Astrocyte (in vitro differentiated cells and primary cell): ENCODE measurements at regions not wholly inside any gene's neighbourhood (a gene's known extent, or its start where the extent isn't known, plus 50 kb on each side); places are given as distances from the start of the nearest gene placed in this dataset.

Experiments
- DNase-seq: peaks from one replicate; pipeline ENCODE4 v3.0.0-alpha.2; 2010; ENCODE audit warnings: low read depth
- FAIRE-seq: peaks from 2 replicates; lab custom pipeline; 2011; peaks lifted over from hg19 to GRCh38; lab: Jason Lieb, UNC
- H2AFZ ChIP-seq: 2 replicates; pipeline ENCODE4 v1.6.0; 2012; ENCODE audit warnings: low read depth, low read length, inconsistent platforms
- H3K27ac ChIP-seq: 2 replicates; pipeline ENCODE4 v1.5.1; 2011; ENCODE audit warnings: low read depth, low read length, inconsistent platforms
- H3K27me3 ChIP-seq: 2 replicates; pipeline ENCODE4 v1.6.0; 2011; ENCODE audit warnings: low read length, inconsistent platforms; ENCODE audit not compliant: insufficient read depth
- H3K36me3 ChIP-seq: 2 replicates; pipeline ENCODE4 v1.5.1; 2011; ENCODE audit warnings: low read length, inconsistent platforms; ENCODE audit not compliant: insufficient read depth
- H3K4me1 ChIP-seq: 2 replicates; pipeline ENCODE4 v1.5.1; 2011; ENCODE audit warnings: low read length, inconsistent platforms; ENCODE audit not compliant: insufficient read depth
- H3K4me2 ChIP-seq: 2 replicates; pipeline ENCODE4 v1.6.0; 2012; ENCODE audit warnings: low read length, inconsistent platforms
- H3K4me3 ChIP-seq: 2 replicates; pipeline ENCODE4 v1.5.1; 2011; ENCODE audit warnings: low read depth, mild to moderate bottlenecking, low read length, inconsistent platforms; ENCODE audit not compliant: insufficient read depth
- H3K79me2 ChIP-seq: 2 replicates; pipeline ENCODE4 v1.6.0; 2012; ENCODE audit warnings: mild to moderate bottlenecking, low read length, inconsistent platforms; ENCODE audit not compliant: insufficient read depth
- H3K9ac ChIP-seq: 2 replicates; pipeline ENCODE4 v1.6.0; 2012; ENCODE audit warnings: mild to moderate bottlenecking, low read length, inconsistent platforms
- H3K9me3 ChIP-seq: 2 replicates; pipeline ENCODE4 v1.5.1; 2012; ENCODE audit warnings: low read depth, mild to moderate bottlenecking, low read length, inconsistent platforms; ENCODE audit not compliant: insufficient read depth
- H4K20me1 ChIP-seq: 2 replicates; pipeline ENCODE4 v1.6.0; 2012; ENCODE audit warnings: low read length, inconsistent platforms; ENCODE audit not compliant: insufficient read depth
- H3K27ac Mint-ChIP-seq: one replicate; pipeline ENCODE4 v1.8.0; 2021; ENCODE audit warnings: mild to moderate bottlenecking, mixed read lengths; ENCODE audit not compliant: unreplicated experiment
- H3K27me3 Mint-ChIP-seq: one replicate; pipeline ENCODE4 v1.8.0; 2021; ENCODE audit warnings: low read depth, mixed read lengths; ENCODE audit not compliant: unreplicated experiment
- H3K36me3 Mint-ChIP-seq: one replicate; pipeline ENCODE4 v1.8.0; 2021; ENCODE audit warnings: low read depth, mixed read lengths; ENCODE audit not compliant: unreplicated experiment
- H3K4me1 Mint-ChIP-seq: one replicate; pipeline ENCODE4 v1.8.0; 2021; ENCODE audit warnings: low read depth, mixed read lengths; ENCODE audit not compliant: unreplicated experiment
- H3K4me3 Mint-ChIP-seq: one replicate; pipeline ENCODE4 v1.8.0; 2021; ENCODE audit warnings: mild to moderate bottlenecking, moderate library complexity, mixed read lengths; ENCODE audit not compliant: unreplicated experiment
- H3K9me3 Mint-ChIP-seq: one replicate; pipeline ENCODE4 v1.8.0; 2021; ENCODE audit warnings: mild to moderate bottlenecking, mixed read lengths; ENCODE audit not compliant: unreplicated experiment
- EZH2 ChIP-seq: IDR thresholded peaks from 2 replicates; pipeline ENCODE4 v1.6.1; 2012; ENCODE audit warnings: mild to moderate bottlenecking, low read length, inconsistent platforms; ENCODE audit not compliant: insufficient read depth
- TF ChIP-seq, protein P1 (sequence below): IDR thresholded peaks from 2 replicates; pipeline ENCODE4 v1.5.1; 2011; ENCODE audit warnings: low read depth, mild to moderate bottlenecking, inconsistent platforms, low read length, moderate library complexity; ENCODE audit not compliant: insufficient read depth

GRCh38 chr11:131281316-131281715 is 89.1 kb upstream of the NTM start:
- FAIRE-seq (no peak), DNase-seq (no peak)
- no peaks in the 10 kb centered on the region for H3K79me2 ChIP-seq
- no peaks in the 10 kb centered on the region for H3K4me1 ChIP-seq
- no peaks in the 10 kb centered on the region for H4K20me1 ChIP-seq
- Mint-ChIP-seq H3K27ac (no peak overlapping the region), H3K9me3 (no peaks in the 10 kb centered on the region), H3K4me3 (no peak overlapping the region), H3K4me1 (peaks cover 11% of the 10 kb centered on the region), H3K27me3 (peaks cover 13% of the 10 kb centered on the region), H3K36me3 (peaks cover 2% of the 10 kb centered on the region)
- no peak for TF ChIP-seq EZH2
- TF ChIP-seq, protein P1, sequence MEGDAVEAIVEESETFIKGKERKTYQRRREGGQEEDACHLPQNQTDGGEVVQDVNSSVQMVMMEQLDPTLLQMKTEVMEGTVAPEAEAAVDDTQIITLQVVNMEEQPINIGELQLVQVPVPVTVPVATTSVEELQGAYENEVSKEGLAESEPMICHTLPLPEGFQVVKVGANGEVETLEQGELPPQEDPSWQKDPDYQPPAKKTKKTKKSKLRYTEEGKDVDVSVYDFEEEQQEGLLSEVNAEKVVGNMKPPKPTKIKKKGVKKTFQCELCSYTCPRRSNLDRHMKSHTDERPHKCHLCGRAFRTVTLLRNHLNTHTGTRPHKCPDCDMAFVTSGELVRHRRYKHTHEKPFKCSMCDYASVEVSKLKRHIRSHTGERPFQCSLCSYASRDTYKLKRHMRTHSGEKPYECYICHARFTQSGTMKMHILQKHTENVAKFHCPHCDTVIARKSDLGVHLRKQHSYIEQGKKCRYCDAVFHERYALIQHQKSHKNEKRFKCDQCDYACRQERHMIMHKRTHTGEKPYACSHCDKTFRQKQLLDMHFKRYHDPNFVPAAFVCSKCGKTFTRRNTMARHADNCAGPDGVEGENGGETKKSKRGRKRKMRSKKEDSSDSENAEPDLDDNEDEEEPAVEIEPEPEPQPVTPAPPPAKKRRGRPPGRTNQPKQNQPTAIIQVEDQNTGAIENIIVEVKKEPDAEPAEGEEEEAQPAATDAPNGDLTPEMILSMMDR, result no peak
- H3K4me3 ChIP-seq, result no peak overlapping the region
- H3K9me3 ChIP-seq, result no peaks in the 10 kb centered on the region
- H3K27me3 ChIP-seq, result peaks cover 3% of the 10 kb centered on the region
- no peak overlapping the region for H2AFZ ChIP-seq
- H3K36me3 ChIP-seq, result no peaks in the 10 kb centered on the region
- no peak overlapping the region for H3K27ac ChIP-seq
- H3K4me2 ChIP-seq, result no peak overlapping the region
- H3K9ac ChIP-seq, result no peak overlapping the region

DNA sequence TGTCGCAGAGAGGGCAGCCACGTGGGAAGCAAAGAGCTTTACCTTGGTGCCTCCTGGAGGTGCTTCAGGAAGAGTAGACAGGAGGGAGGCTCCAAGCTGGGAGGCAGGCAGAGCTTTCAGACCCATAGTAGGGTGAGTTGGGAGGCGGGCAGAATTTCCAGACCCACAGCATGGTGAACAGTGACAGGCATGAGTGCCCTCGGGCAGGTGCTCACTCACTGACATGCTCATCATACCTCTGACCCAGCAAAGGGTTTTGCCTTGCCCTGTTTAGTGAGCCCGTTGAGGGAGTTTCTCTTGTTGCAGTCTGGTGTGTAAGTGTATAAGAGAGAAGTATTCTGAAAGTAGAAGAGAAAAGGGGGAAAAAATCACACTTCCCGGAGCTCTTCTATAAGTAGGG is 86.4 kb upstream of the NTM start:
- no peaks in the 10 kb centered on the region for H3K79me2 ChIP-seq
- FAIRE-seq (no peak), DNase-seq (no peak)
- Mint-ChIP-seq H3K9me3 (no peaks in the 10 kb centered on the region), H3K27ac (no peak overlapping the region), H3K4me3 (no peak overlapping the region), H3K4me1 (peaks cover 11% of the 10 kb centered on the region), H3K27me3 (peaks cover 8% of the 10 kb centered on the region), H3K36me3 (peaks cover 2% of the 10 kb centered on the region)
- no peak overlapping the region for H3K4me2 ChIP-seq
- H3K36me3 ChIP-seq, result no peaks in the 10 kb centered on the region
- no peaks in the 10 kb centered on the region for H3K9me3 ChIP-seq
- H3K27me3 ChIP-seq, result peaks cover 3% of the 10 kb centered on the region
- H3K27ac ChIP-seq, result no peak overlapping the region
- H4K20me1 ChIP-seq, result no peaks in the 10 kb centered on the region
- no peak for TF ChIP-seq EZH2
- TF ChIP-seq, protein P1, result no peak
- no peak overlapping the region for H3K9ac ChIP-seq
- H2AFZ ChIP-seq, result no peak overlapping the region
- no peaks in the 10 kb centered on the region for H3K4me1 ChIP-seq
- no peak overlapping the region for H3K4me3 ChIP-seq

DNA sequence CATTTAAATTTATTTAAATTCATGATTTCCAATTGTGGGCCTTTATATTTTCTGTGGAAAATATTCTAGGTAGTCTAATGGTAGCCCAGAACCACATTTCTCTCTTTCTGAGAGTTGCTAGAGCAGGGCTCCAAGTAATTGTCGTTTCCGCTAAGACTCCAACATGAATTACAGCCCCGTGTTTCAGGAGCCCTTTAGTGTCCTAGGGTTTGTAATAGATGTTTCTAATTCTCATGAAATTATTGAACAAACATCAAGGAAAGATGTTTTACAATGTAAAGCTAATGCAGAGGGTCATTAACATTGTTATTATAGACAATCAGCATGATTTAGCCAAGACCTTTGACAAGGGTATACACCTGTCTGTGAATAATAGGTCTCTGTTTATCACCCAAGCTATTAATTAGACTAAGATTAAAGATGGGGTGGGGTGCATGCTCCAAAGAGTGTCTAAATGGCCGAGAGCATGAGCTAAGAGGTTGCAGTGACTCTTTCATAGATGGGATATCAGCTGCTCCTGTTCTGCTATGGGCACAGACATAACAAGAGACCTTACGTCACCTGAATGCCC is 81.8 kb upstream of the NTM start:
- no peak for TF ChIP-seq EZH2
- TF ChIP-seq, protein P1, result no peak
- H2AFZ ChIP-seq, result no peak overlapping the region
- Mint-ChIP-seq H3K4me1 (peaks cover 4% of the 10 kb centered on the region), H3K36me3 (peaks cover 2% of the 10 kb centered on the region), H3K27me3 (peaks cover 34% of the 10 kb centered on the region), H3K27ac (no peak overlapping the region), H3K4me3 (no peak overlapping the region), H3K9me3 (no peaks in the 10 kb centered on the region)
- H3K27me3 ChIP-seq, result peaks cover 30% of the 10 kb centered on the region
- H4K20me1 ChIP-seq, result no peaks in the 10 kb centered on the region
- H3K9ac ChIP-seq, result no peak overlapping the region
- H3K4me3 ChIP-seq, result no peak overlapping the region
- no peak overlapping the region for H3K4me2 ChIP-seq
- no peak for DNase-seq
- H3K36me3 ChIP-seq, result no peaks in the 10 kb centered on the region
- FAIRE-seq, result no peak
- H3K4me1 ChIP-seq, result no peaks in the 10 kb centered on the region
- H3K27ac ChIP-seq, result no peak overlapping the region
- H3K79me2 ChIP-seq, result no peaks in the 10 kb centered on the region
- no peaks in the 10 kb centered on the region for H3K9me3 ChIP-seq
